ENCODE measurements at regions not wholly inside any gene's neighbourhood (a gene's known extent, or its start where the extent isn't known, plus 50 kb on each side); places are given as distances from the start of the nearest gene placed in this dataset.

- TF ChIP-seq, protein P1, sequence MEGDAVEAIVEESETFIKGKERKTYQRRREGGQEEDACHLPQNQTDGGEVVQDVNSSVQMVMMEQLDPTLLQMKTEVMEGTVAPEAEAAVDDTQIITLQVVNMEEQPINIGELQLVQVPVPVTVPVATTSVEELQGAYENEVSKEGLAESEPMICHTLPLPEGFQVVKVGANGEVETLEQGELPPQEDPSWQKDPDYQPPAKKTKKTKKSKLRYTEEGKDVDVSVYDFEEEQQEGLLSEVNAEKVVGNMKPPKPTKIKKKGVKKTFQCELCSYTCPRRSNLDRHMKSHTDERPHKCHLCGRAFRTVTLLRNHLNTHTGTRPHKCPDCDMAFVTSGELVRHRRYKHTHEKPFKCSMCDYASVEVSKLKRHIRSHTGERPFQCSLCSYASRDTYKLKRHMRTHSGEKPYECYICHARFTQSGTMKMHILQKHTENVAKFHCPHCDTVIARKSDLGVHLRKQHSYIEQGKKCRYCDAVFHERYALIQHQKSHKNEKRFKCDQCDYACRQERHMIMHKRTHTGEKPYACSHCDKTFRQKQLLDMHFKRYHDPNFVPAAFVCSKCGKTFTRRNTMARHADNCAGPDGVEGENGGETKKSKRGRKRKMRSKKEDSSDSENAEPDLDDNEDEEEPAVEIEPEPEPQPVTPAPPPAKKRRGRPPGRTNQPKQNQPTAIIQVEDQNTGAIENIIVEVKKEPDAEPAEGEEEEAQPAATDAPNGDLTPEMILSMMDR (IDR thresholded peaks at IDR 0.05; ENCODE audit: extremely low read depth in 1 of 2, insufficient read depth in 1 of 2, low read depth in 1 of 2, low read length in 2 of 2) = no peak
- TF ChIP-seq POLR2A (IDR thresholded peaks at IDR 0.05; ENCODE audit: low read depth, low read length) (no peak), FOS (IDR thresholded peaks at IDR 0.05; ENCODE audit: borderline replicate concordance, insufficient read depth, low read length) (no peak), POLR2AphosphoS5 (IDR thresholded peaks at IDR 0.05; ENCODE audit: insufficient read depth, low read depth, low read length) (no peak), EZH2 (IDR thresholded peaks at IDR 0.05; ENCODE audit: borderline replicate concordance, low read depth, low read length, severe bottlenecking) (no peak)
Observed at GRCh38 chr9:78677326-78677725, 380.4 kb downstream of the PSAT1 start.
